ENCODE measurements at regions not wholly inside any gene's neighbourhood (a gene's known extent, or its start where the extent isn't known, plus 50 kb on each side); places are given as distances from the start of the nearest gene placed in this dataset.

DNA sequence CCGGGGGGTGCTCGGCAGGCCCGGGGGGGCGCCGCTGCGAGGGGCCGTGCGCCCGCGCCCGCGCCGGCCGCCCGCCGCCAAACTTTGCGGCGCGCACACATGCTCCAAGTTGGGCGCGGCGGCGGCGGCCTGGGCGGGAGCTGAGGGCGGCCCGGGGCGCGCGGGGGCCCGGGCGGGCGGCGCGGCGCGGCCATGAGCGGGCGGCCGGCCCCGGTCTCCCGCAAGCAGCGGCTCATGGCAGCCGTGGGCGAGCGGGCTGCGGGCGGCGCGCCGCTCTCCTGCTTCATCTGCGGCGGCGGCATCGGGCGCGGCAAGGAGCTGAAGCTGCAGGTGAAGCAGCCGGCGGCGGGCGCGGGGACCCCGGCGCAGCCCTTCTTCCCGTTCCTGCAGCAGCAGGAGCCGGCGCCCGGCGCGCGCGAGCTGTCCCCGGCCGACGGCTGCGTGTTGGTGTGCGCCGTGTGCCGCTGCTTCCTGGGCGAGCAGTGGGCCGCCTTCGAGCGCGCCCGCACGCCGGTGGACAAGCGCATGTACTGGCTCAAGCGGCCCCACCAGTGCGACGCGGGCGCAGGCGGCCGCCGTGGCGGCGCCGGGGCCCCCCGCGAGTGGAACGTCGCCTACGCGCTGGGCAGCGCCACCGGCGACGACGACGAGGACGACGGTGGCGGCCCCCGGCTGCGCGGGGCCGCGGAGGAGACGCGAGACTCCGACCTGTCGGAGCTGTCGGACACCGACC, 57.2 kb upstream of the CIBAR2 start:
- TF ChIP-seq, protein P1, sequence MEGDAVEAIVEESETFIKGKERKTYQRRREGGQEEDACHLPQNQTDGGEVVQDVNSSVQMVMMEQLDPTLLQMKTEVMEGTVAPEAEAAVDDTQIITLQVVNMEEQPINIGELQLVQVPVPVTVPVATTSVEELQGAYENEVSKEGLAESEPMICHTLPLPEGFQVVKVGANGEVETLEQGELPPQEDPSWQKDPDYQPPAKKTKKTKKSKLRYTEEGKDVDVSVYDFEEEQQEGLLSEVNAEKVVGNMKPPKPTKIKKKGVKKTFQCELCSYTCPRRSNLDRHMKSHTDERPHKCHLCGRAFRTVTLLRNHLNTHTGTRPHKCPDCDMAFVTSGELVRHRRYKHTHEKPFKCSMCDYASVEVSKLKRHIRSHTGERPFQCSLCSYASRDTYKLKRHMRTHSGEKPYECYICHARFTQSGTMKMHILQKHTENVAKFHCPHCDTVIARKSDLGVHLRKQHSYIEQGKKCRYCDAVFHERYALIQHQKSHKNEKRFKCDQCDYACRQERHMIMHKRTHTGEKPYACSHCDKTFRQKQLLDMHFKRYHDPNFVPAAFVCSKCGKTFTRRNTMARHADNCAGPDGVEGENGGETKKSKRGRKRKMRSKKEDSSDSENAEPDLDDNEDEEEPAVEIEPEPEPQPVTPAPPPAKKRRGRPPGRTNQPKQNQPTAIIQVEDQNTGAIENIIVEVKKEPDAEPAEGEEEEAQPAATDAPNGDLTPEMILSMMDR (IDR thresholded peaks at IDR 0.05; ENCODE audit: insufficient read depth, low read depth, low read length): no peak
- no peak for TF ChIP-seq EZH2 (IDR thresholded peaks at IDR 0.05; ENCODE audit: insufficient read depth, low read length)
